GM04503 (cell line): ENCODE measurements at regions not wholly inside any gene's neighbourhood (a gene's known extent, or its start where the extent isn't known, plus 50 kb on each side); places are given as distances from the start of the nearest gene placed in this dataset.
A peak's percentile ranks its signal among the peaks of the same experiment; 100 is the strongest.

Source experiments
- DNase-seq: peaks from one replicate; pipeline ENCODE4 v3.0.0-alpha.2; 2012; ENCODE audit warnings: low read depth

DNA sequence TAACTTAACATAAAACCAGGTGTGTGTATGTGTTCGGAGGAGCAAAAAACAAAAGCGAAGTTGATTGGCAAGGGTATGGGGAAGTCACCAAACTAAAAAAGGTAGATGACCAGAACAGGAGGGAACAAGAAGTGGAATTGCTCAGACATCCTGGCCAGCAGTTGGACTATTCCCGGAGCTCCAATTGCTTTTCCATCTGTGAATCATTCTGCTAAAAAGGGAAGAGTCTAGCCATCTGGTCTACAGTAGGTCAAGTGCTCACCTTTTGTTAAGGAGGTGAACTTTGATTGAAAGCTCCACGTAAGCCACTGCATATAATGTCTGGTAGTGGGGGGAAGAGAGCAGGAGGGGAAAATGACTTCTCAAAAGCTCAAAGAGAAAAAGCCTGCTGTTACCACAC, 50.0 kb upstream of the BET1 start:
- DNase-seq, result no peak

DNA sequence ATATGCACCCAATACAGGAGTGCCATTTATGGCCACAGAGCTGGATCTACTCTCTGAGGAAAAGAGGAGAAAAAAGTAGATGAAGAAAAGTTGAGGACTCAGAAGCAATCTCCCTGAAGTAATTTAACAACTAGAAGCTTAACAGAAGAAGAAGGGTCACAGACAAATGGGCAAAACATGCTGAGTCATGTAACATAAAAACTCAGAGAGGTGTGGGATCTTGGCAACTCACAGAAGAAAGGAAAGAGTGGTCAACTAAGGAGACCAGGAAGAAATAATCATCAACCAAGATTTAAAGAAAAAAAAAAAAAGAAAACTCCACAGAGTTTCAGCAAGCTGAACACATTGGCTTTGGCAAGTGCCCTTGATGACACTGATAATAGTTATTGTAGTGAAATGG, 51.8 kb upstream of the BET1 start:
- no peak for DNase-seq

DNA sequence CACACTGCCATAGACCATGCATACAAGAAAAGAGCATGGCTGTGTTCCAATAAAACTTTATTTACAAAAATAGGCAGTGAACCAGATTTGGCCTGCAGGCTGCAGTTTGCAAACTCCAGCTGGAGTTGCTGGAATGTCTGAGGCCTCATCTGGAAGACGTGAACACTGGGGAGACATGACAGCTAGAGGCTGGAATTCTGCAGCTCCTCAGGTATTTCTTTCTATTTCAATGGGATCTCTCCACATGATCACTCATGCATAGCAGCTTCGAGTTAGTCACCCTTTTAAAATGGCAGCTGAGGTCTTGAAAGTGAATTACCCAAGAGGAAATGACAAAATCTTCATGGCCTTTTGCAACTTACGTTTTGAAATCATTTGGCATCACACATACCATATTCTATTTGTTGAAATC, 52.6 kb upstream of the BET1 start:
- peak; percentile 71 for DNase-seq

DNA sequence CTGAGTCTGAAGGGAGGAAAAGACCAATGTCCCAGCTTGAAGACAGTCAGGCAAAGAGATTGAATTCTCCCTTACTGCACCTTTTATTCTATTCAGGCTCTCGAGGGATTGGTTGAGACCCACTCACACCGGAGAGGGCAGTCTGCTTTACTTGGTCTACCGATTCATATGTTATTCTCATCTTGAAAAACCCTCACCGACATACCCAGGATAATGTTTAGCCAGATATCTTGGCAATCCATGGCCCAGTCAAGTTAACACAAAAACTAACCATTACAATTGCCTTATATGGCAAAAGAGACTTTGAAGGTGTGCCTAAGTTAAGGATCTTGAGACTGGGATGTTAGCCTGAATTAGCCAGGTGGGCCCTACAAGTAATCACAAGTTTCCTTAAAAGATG, 53.8 kb upstream of the BET1 start:
- no peak for DNase-seq

DNA sequence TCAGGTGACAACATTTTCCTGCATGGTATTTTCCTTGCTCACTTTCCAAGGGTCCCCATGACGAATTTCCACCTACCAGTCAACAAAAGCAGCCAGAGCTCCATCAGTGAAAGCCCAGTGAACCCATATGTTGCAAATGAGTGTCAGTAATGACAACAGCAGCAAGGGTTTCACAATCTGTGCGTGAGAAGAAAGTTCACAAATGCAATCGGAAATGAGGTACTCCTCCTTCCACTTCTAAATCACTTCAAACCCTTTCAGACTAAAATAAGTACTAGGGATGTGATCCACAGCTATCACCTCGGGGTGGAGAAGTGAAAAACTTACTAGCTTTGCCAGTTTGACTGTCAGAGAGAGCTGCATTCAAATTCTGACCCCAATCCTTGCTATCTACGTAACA, 55.6 kb upstream of the BET1 start:
- peak; percentile 84 for DNase-seq

DNA sequence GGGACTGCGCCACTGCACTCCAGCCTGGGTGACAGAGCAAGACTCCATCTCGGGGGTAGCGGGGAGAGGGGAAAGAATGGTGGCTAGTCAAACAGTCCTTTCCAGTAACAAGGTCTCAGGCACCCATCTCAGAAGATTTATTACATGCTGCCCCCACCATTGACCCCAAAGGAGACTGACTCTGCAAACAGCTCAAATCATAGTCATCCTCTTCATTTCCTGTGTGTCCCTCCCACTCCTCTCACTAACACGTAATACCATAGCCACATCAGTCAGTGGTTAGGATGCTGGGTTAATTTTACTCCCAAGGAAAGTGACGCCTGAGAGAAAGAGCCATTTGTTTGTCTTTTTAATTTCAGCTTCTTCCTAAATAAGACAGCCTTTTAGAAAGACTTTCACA, 56.6 kb upstream of the BET1 start:
- no peak for DNase-seq

DNA sequence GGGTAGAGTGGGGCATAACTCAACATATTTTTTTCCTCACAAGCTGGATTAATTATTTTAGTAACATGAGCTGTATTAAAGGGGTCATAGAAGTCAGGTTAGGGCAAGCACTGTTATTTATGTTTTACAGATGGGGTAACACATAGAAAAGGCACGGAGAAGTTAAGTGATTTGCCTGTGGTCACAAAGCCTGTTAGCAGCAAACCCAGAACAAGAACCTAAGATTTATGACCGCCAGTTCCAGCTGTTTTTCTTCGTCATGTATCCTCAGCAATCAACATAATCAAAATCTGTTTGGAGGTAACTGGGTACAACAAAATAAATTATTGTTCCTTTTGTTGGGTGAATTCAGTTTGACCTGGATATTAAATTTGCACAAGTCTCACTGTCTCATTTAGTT, 57.2 kb upstream of the BET1 start:
- no peak for DNase-seq

DNA sequence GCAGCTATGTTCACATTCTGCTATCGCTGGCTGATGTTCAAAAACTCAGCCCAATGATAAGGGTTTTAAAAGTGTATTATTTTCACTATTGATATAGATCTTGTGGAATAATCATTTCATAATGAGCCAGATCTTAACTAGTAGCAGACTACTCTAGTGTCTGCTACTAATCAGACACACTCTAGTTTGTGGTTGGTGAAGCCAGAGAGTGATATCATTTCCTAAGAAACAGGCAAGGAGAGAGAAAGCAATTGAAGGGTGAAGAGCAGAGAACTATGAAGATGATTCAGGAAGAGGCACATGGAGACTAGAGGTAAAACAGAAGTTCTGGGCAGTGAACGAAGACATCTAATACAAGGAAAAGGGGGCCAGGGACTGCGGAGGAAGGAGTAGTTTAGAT, 58.2 kb upstream of the BET1 start:
- DNase-seq, result no peak

DNA sequence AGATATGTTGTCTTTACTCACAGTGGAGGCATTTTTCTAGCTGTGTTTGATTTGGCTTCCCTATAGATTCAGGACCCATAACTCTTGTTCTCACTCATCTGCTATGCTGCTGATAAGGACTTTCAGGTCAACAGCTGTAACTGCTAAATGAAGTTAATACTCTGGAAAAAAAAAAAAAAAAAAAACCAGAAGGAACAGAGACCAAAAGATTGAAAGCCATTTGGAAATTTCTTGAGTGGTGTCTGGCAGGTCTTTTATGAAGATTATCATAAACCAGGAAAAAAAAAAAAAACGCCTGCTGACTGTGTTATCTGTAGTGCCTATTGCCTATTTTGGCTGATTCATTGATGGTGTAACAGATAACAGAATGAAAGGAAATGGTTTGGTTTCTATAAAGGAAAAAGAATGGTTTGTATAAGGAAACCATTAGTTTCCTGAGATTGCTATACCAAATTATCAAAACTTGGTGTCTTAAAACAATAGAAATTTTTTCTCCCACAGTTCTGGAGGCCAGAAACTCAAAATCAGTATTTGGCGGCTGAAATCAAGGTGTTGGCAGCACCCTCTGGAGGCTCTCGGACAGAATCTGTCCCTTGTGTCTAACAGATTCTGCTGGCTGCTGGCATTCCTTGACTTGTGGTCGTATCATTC, 60.5 kb upstream of the BET1 start:
- no peak for DNase-seq

DNA sequence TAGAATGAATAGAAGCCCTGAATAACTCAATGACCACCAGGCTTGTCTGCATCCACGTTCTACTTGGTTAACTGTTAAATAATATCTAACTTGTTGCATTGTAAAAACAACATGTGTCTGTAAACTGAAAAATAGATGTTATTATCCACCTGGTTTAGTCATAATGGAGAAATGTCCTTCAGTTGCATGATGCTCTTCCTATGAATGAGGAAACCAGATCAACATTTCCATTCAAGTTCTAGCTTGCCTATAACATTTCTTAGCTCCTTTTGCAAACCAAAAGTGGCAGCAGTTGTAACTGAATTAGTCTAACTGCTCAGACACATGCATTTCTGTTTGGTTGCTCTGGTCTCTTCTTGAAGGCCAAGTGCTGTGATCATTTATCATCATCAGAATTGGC, 62.9 kb upstream of the BET1 start:
- DNase-seq, result no peak

DNA sequence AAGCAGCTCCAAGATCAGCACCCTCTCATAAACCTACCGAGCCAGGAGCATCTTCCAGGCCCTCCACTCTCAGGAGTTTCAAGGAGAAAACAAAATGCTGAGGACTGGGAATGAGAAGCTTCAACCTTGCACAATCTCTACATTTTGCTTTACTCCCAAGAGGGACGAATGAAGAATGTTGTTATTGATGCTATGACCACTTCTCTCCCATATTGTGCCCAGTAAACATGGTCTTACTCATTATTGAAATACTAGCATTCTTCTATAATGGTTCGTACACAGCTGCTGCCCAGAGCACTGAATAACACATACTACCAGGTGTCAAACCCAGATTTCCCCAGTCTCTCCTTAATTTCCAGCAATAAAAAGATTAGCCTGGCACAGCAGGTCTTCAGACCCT, 63.4 kb upstream of the BET1 start:
- DNase-seq, result no peak

DNA sequence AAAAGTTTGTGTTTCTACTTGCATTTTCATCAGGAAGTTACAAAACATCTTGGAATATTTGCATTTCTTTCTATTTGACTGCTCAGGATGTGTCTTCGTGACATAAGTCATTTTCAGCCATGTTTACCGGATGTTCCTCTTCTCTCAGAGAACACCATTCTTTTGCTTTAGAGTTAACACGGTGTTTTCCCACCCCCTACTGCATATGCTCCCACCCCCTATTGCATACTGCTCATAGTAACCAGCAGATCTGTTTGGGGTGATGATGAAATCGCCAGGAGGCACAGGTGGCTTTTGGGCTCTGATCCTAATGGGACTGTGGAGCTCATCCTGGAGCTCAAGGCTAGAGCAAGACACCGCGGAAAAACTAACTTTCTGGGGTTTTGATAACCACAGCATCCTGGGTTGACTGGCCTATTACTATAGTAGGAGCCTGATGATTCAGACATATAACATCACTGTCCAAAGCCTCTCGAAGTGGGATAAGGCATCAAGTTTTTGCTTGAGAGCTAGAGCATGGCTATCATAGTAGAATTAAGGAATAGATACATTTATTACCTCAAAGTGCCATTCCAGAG, 65.1 kb upstream of the BET1 start:
- no peak for DNase-seq

DNA sequence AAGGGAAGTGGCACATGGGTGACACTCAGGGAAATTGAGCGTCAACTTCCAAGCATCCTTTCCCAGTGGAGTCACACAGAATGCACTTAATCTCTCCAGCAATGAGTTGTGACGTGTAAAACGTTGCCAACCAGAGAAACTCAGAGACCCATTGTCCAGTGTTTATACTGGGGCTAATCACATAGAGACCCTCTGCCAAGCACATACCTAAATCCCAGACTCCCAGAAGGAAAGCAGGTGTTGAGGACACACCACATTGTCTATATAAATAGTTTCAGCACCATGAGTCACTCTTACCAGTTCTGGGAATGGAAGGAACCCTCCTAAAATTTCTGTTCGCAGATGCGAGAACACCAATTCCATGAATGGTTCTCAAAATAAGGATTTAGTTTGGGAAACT, 76.4 kb upstream of the BET1 start:
- DNase-seq, result no peak

DNA sequence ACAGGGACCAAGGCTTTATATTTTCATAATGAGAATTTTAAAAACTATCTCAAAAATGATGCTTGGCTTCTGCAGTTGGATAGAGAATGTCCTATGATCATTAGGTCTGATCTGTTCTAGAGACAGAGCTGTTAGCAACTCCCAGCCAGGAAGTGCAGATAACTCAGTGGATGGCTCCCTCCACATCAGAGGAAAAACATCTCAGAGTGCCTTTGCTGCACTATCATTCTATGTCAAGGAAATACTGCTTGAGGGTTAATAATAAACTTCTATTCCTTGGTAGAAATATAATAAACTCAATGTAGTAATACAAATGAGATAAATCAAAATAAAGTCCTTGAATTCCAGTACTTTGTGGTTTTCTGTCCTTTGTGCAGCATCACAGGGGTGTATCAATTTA, 78.0 kb upstream of the BET1 start:
- DNase-seq, result no peak

DNA sequence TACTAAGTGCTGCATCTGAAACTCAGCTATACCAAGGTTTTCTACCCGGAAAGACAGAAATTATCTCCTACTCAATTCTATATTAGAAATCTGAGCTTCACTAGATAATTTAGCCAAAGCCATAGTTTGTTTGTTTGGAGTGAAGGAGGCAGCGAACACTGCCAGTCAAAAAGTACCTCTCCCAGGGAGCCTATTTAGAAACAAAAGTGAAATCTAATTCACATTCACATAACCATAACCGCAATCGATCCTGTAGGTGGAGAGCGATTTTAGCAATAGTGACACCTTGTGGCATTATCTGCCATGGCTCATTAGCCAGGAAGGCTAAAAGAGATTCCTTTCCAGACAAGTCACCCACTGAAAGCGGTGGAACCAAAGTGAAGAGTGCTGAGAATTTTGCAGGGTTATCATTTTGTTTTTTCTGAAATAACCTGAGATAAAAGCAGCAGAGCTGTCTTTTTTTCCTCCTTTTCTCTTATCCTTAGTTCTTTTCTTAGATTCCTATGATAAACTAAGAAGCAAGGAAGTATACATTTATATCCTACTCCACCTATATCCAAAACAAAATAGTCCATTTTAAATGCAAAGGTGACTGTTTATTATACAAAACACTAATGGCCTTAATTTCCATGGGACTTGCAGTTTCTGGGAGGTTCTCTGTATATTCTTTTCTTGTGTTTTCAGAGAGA, 83.7 kb upstream of the BET1 start:
- no peak for DNase-seq

DNA sequence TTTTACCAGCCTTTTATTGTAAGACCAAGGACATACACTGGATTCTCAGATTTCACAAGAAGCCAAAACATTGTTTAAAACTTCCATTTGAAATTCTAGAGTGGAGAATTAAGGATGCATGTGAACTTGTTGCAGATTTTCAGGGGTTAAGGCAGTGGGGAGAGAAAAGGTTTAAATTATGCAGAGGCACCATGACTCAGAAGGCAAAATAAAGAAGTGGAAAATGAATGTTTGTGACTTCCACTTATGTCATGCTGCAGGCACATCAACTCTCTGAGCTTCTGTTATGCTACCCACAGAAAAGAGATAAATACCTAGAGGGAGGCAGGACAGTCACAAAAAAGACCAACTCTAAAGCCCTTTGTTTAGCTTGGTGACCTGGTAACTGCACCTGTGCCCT, 84.4 kb upstream of the BET1 start:
- no peak for DNase-seq

DNA sequence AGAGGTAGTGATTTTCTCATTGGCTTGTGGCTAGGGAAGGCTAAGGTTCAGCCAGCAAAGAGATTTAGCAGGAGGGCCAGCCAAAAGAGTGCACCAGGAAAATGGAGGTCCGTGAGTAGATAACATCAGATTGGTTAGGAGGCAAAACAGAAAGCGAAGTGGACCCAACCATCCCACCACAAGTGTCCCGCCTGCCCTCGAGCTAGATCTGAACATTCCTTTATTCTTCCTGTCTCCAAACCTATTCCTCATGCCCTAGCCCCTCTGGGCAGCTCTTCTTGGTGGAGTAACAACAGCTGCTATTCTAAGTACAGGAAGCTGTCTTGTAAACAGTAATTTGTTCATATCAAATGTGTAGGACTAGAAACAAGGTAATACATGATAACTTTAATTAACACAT, 85.7 kb upstream of the BET1 start:
- no peak for DNase-seq

DNA sequence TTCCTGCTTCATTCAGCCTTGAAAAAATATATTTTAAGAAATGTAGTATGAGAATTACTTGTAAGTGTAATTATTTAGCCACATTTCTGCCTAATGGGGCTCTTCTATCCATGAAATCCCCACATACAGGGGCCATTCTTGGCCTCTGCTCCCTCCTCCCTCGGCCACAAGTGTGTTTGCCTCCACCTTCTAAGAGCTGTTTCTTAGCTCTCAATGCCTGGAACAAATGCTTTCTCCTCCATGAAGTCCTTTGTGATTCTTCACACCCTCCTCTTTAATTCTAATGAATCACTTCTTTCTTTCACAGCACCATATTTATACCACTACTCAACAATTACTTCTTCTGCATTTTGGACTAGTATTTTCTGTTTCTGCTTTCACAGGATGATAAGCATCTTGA, 88.8 kb upstream of the BET1 start:
- no peak for DNase-seq

DNA sequence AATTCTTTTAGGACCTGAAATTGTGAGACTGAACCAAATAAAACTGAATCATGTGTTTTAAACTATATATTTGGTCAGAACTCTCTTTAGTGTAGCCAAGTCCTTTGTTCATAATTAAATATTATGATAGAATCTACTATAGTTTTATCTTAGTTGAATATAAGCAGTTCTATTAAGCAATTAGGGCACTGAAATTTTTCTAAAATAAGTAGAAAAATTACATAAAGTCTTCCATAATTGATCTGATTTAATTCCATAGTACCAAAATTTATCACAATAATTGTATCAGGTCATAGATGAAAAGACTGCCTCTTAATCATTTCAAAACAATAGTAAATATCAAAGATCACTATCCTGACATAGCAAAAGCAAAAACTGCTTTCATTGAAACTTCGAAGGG, 90.1 kb upstream of the BET1 start:
- DNase-seq, result no peak

DNA sequence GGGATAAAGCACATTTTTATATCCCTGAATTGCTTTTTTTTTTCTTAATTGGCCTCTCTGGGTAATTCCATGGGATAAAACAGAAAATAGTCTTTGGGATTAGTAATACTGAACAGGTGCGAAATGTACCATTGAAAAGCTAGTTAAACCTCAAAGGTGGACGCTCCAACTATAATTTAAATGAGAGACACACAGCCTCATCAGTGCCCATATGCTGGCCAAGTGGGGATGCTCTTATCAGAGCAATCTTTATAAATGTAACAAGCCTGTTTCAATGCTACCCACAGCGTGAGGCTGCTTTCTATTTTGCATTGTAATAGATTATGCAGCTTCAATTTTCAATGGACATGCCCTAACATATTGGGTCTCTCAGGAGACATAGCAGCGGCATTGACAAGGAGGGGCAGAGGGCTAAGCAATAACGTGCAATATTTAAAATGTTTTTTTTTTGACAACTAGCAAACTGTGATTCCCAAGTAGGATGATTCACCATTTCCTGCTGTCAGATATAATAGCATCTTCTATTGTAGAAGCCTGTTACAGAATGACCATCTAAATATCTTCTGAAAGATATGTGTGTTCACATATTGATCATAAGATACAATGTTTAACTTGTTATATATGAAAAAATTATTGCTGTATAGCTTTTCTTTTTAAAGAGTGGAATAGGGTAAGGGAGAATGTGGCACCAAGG, 91.3 kb upstream of the BET1 start:
- no peak for DNase-seq

DNA sequence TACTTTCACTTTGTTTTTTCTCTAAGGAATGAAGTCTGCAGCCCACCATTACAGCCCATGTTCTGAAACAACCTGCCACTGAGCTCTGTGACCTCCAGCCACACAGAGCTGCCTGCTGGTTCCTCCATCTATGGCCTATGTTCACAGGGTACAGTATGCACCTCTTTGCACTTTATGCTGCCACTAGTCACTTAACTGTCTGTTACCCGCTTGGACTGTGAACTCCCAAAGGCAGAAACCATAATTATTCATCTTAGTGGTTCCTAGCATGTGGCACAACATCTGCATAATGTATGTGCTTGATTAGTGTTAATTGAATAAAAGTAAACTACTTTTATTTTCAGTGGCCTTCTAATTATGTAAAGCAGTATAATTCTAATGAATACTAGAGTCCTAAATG, 95.5 kb upstream of the BET1 start:
- DNase-seq, result no peak

DNA sequence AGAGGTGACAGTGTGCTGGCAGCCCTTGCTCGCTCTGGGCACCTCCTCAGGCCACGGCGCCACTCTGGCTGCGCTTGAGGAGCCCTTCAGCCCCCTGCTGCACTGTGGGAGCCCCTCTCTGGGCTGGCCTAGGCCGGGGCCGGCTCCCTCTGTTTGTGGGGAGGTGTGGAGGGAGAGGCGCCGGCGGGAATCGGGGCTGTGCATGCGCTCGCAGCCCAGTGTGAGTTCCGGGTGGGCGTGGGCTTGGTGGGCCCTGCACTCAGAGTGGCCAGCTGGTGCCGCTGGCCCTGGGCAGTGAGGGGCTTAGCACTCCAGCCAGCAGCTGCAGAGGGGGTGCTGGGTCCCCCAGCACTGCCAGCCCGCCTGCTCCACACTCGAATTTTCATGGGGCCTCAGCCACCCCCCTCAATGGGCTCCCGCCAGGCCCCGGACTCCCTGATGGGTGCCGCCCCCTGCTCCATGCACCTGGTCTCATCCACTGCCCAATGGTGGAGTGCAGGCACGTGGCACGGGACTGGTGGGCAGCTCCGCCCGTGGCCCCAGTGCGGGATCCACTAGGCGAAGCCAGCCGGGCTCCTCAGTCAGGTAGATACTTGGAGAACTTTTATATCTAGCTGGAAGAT, 96.7 kb upstream of the BET1 start:
- no peak for DNase-seq

DNA sequence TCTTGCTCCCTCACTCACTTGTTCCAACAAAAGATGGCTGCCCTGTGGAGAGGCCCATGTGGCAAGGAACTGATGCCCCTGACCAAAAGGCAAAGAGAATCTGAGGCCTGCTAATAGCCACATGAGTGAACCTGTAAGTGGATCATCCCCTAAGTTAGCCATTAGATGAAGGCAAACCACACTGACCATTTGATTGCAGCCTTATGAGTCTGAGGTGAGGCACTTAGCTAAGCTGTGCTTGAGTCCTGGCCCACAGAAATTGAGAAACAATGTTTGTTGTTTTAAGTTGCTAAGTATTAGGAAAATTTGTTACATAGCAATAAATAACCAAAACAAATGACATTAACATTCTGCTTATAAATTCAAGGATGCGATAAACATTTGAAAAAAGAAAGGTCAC, 100.1 kb upstream of the BET1 start:
- DNase-seq, result no peak
